ENCODE measurements at regions not wholly inside any gene's neighbourhood (a gene's known extent, or its start where the extent isn't known, plus 50 kb on each side); places are given as distances from the start of the nearest gene placed in this dataset.

- no peak for TF ChIP-seq CTCF (IDR thresholded peaks at IDR 0.05; ENCODE audit: low read depth, low read length, missing control alignments)
- no peak overlapping the region for H3K4me3 ChIP-seq (replicated peaks; ENCODE audit: low read depth, low read length)
- no peak for DNase-seq (ENCODE audit: extremely low read depth, low read depth)
Measured at GRCh38 chr4:110798687-110799086, 175.8 kb upstream of the PITX2 start.

- no peak for DNase-seq (ENCODE audit: extremely low read depth, low read depth)
- no peak for TF ChIP-seq CTCF (IDR thresholded peaks at IDR 0.05; ENCODE audit: low read depth, low read length, missing control alignments)
- no peak overlapping the region for H3K4me3 ChIP-seq (replicated peaks; ENCODE audit: low read depth, low read length)
Measured at GRCh38 chr4:110799211-110799610, 176.3 kb upstream of the PITX2 start.

- H3K4me3 ChIP-seq (replicated peaks; ENCODE audit: low read depth, low read length), result no peak overlapping the region
- no peak for DNase-seq (ENCODE audit: extremely low read depth, low read depth)
- no peak for TF ChIP-seq CTCF (IDR thresholded peaks at IDR 0.05; ENCODE audit: low read depth, low read length, missing control alignments)
Measured at GRCh38 chr4:110801591-110801990, 178.7 kb upstream of the PITX2 start.

- H3K4me3 ChIP-seq (replicated peaks; ENCODE audit: low read depth, low read length), result no peak overlapping the region
- TF ChIP-seq CTCF (IDR thresholded peaks at IDR 0.05; ENCODE audit: low read depth, low read length, missing control alignments), result no peak
- no peak for DNase-seq (ENCODE audit: extremely low read depth, low read depth)
Measured at GRCh38 chr4:110808351-110808878, 185.5 kb upstream of the PITX2 start.

GRCh38 chr4:110815950-110816349 lies 193.1 kb upstream of the PITX2 start:
- no peak for DNase-seq (ENCODE audit: extremely low read depth, low read depth)
- TF ChIP-seq CTCF (IDR thresholded peaks at IDR 0.05; ENCODE audit: low read depth, low read length, missing control alignments), result no peak
- H3K4me3 ChIP-seq (replicated peaks; ENCODE audit: low read depth, low read length), result no peak overlapping the region

GRCh38 chr4:110816367-110816766 lies 193.5 kb upstream of the PITX2 start:
- H3K4me3 ChIP-seq (replicated peaks; ENCODE audit: low read depth, low read length), result no peak overlapping the region
- no peak for DNase-seq (ENCODE audit: extremely low read depth, low read depth)
- no peak for TF ChIP-seq CTCF (IDR thresholded peaks at IDR 0.05; ENCODE audit: low read depth, low read length, missing control alignments)

- TF ChIP-seq CTCF (IDR thresholded peaks at IDR 0.05; ENCODE audit: low read depth, low read length, missing control alignments), result no peak
- no peak for DNase-seq (ENCODE audit: extremely low read depth, low read depth)
- no peak overlapping the region for H3K4me3 ChIP-seq (replicated peaks; ENCODE audit: low read depth, low read length)
Measured at GRCh38 chr4:110821186-110821585, 198.3 kb upstream of the PITX2 start.

Measured in HFF-Myc (cell line).